GM12872 (cell line): ENCODE measurements at regions not wholly inside any gene's neighbourhood (a gene's known extent, or its start where the extent isn't known, plus 50 kb on each side); places are given as distances from the start of the nearest gene placed in this dataset.

ENCODE experiments used
- TF ChIP-seq, protein P1 (sequence below): IDR thresholded peaks from 3 replicates; pipeline ENCODE4 v1.5.1; 2011; ENCODE audit warnings: low read depth, mild to moderate bottlenecking, low read length, moderate library complexity; ENCODE audit not compliant: insufficient read depth

DNA sequence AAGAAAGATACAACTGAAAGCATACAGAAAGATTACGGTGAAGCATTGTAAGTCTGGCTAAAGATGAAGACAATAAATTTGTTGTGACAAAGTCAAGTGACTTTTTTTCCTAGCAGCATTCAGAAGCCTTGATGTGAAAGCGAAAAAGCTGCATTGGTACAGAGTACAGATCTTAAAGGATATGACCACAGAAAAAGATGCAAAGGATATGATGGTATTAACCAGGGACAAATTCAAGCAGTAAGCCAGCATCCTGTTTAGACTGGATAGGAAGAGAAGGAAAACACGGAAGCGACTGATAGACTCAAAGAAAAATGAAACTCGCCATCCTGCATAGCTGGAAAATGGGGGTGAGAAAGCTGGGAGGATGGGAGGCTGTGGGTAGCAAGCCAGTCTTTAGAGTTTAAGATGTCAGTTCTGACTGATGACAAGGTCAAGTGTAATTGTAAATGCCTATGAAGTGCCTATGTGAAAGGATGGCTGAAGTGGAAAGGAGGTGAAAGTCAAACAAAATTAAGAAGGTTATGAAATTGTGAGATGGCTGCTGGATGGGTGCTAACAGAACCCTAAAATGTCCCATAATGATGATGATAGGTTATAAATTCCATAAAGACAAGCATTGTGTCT lies 92.4 kb downstream of the PHLDA1 start:
- TF ChIP-seq, protein P1, sequence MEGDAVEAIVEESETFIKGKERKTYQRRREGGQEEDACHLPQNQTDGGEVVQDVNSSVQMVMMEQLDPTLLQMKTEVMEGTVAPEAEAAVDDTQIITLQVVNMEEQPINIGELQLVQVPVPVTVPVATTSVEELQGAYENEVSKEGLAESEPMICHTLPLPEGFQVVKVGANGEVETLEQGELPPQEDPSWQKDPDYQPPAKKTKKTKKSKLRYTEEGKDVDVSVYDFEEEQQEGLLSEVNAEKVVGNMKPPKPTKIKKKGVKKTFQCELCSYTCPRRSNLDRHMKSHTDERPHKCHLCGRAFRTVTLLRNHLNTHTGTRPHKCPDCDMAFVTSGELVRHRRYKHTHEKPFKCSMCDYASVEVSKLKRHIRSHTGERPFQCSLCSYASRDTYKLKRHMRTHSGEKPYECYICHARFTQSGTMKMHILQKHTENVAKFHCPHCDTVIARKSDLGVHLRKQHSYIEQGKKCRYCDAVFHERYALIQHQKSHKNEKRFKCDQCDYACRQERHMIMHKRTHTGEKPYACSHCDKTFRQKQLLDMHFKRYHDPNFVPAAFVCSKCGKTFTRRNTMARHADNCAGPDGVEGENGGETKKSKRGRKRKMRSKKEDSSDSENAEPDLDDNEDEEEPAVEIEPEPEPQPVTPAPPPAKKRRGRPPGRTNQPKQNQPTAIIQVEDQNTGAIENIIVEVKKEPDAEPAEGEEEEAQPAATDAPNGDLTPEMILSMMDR, result no peak

DNA sequence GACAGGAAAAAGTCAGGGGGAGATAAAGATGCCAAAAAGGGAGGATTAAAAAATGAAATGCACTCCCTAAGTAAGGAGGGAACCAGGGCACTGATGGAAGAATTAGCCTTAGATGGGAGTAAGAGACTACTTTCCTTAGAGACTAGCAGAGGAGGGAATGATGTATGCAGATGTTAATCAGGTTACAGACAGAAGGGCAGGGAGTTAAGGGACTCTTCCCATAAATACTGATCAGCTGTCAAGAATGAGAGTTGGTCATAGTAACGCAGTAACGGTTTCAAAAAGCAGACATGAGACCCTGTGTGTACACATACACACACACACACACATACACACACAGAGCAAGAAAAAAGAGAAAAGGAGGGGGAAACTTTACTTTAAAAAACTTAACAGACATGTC lies 93.4 kb downstream of the PHLDA1 start:
- TF ChIP-seq, protein P1, result no peak

DNA sequence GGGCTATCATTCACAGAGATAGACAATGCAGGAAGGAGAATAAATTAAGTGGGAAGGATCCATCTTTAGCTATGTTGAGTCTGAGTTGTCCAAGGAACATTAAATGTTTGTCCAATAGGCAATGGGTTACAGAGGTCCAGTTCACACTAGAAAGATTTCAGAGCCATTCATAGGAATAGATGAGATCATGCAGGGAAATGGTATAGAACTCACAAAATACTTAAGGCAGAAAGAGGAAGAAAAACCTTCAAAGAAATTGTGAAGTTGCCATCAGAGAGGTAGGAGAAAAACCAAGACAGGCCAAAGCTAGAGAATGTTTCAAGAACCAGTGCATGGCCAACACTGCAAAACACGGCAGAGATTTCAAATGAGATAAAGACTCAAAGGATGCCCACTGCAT lies 94.1 kb downstream of the PHLDA1 start:
- TF ChIP-seq, protein P1, result no peak

DNA sequence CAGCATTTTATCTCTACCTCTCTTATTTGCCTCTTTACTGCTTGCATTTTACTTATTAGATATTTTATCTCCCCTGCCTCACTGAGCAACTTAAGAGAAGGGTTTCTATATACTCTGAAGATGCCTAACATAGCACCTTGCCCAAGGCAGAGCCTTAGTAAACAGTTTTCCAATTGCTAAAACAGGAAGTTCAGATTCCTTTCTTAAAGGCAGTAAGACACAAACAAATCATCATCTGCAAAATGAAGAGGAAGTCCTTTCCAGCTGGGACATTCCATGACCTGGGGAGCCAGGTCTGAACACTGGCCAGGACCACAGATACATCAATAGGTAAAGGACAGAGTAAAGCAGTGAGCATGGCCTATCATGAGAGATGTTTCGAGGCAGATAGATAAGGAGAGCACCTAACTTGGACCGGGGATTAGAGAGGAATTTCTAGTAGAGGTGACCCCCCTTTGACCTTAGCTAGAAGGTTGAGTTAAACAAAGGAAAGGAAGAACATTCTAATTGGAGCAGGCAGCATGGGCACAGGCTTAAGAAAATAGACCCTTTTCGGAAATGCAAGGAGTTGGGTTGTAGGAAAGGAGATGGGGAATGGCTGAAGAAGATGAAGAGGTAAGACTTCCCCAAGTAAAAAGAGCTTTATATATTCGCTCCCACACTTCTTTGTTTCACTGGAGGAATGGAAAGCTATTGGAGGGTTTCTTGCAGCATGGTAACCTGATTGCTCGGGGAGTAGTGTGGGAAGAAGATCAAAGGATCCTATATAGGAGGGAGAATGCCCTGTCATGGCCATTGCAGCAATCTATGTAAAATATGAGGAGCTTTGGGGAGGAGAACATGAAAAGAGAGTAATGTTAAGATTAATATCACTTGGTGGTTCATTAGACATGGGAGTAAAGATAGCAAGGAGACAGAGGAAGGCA lies 94.8 kb downstream of the PHLDA1 start:
- TF ChIP-seq, protein P1, result no peak

DNA sequence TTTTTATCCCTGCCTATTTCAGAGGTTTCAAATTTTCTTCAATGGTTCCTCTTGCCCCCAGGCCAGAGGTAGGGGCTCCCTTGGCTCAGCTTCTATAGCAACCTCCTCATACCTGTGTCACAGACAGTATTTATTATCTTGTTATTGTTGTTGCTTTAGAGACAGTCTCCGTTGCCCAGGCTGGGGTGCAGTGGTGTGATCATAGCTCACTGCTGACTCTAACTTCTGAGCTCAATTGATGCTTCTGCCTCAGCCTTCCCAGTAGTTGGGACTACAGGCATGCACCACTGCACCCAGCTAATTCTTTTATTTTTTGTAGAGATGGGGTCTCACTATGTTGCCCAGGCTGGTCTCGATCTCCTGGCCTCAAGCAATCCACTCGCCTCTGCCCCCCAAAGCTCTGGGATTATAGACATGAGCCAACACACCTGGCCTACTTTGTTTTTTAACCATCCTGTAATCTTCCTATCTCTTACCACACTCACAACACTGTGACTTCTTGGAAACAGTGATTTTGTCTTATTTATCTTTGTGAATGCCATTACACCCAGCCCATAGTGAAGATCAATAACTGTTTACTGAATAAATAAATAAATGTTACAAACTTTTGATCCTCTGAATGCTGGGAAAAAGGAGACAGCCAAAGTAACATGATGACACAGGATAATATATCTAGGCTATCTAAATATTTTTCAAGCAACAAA lies 95.9 kb downstream of the PHLDA1 start:
- TF ChIP-seq, protein P1, result no peak

DNA sequence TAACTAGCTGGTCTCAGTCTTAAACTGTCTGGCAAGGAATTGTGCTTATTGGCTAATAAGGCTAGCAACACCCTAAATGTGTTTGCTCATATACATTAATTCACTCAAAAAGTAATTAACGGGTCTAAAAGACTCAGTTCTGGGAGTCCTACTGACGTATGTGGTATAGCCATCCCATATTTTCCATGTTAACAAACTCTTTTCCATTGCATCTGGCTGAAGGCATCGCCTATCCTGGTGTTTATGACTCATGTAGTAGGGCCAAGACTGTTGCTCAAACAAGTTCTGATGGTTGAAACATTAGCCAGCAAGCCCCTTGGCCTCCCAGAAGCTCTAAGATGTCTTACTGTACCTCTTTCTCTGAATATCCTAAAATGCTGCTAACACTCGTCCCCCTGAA lies 98.5 kb downstream of the PHLDA1 start:
- TF ChIP-seq, protein P1, result no peak

DNA sequence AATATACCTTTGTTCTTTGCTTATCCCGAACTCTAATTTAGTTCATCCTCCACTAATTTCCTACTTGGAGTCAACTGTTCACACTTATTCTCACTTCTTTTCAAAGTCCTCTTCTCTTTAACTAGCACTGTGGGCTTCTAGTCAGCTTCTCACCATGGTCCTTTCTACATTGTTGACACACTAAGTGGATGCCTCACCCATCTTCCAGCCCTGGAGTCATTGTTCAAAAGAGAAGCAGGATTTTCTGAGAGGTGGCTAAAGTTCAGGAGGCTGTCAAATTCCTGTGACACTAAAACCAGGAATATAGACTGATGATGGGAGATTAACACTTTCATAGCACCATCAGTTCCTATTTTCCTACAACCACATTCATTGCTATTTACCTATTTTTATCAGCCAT lies 99.3 kb downstream of the PHLDA1 start:
- TF ChIP-seq, protein P1, result no peak
